ENCODE measurements at regions not wholly inside any gene's neighbourhood (a gene's known extent, or its start where the extent isn't known, plus 50 kb on each side); places are given as distances from the start of the nearest gene placed in this dataset.
"Not testable (repeated sequence)": the region's sequence is repeated elsewhere in the genome, so short reads cannot be mapped to it uniquely, and the experiment has no call there.

DNA sequence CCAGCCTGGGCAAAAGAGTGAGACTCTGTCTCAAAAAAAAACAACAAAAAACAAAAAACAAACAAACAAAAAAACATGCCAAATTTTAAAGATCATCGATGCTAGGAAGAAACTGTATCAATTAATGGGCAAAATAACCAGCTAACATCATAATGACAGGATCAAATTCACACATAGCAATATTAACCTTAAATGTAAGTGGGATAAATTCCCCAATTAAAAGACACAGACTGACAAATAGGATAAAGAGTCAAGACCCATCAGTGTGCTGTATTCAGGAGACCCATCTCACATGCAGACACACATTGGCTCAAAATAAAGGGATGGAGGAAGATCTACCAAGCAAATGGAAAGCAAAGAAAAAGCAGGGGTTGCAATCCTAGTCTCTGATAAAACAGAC lies 88.4 kb upstream of the TERB2 start:
- H3K27ac Mint-ChIP-seq; H3K4me3 ChIP-seq (ENCODE audit: control extremely low read depth in 1 of 5, extremely low read depth in 1 of 5, insufficient read depth in 1 of 5, low read depth in 2 of 5, low read length in 4 of 5); POLR2A ChIA-PET; H3K27me3 Mint-ChIP-seq; H3K9ac ChIP-seq (ENCODE audit: low read length); H3K9me3 Mint-ChIP-seq (ENCODE audit: insufficient read depth); H3K36me3 ChIP-seq (replicated peaks in 1 of 2; ENCODE audit: control extremely low read depth in 1 of 2, control insufficient read depth in 1 of 2, extremely low read depth in 1 of 2, insufficient read depth in 2 of 2, low read length in 1 of 2); H3K27me3 ChIP-seq (replicated peaks in 1 of 4; ENCODE audit: control extremely low read depth in 1 of 4, control insufficient read depth in 3 of 4, insufficient read depth in 4 of 4, low read length in 3 of 4); H3K27ac ChIP-seq (ENCODE audit: low read length in 2 of 2); CTCF ChIA-PET; H3K79me2 ChIP-seq (ENCODE audit: control insufficient read depth, insufficient read depth, low read length); H3K4me1 Mint-ChIP-seq; H2AFZ ChIP-seq (ENCODE audit: insufficient read depth, low read depth, low read length, poor library complexity, severe bottlenecking); DNase-seq; H3K9me3 ChIP-seq (ENCODE audit: control extremely low read depth in 1 of 3, control insufficient read depth in 2 of 3, insufficient read depth in 1 of 3, low read length in 2 of 3); H4K20me1 ChIP-seq (ENCODE audit: control insufficient read depth, insufficient read depth, low read length, poor library complexity, severe bottlenecking); intact Hi-C loops (cut with micrococcal nuclease); H3K4me1 ChIP-seq (ENCODE audit: control insufficient read depth in 2 of 2, insufficient read depth in 2 of 2, low read length in 2 of 2); H3K4me3 Mint-ChIP-seq; H3K4me2 ChIP-seq (replicated peaks; ENCODE audit: low read depth, low read length, poor library complexity, severe bottlenecking); ATAC-seq (ENCODE audit: low read depth): not testable (repeated sequence)
- WGBS (ENCODE audit: insufficient coverage): no CpG with 5 or more reads among the region's 1 CpG

DNA sequence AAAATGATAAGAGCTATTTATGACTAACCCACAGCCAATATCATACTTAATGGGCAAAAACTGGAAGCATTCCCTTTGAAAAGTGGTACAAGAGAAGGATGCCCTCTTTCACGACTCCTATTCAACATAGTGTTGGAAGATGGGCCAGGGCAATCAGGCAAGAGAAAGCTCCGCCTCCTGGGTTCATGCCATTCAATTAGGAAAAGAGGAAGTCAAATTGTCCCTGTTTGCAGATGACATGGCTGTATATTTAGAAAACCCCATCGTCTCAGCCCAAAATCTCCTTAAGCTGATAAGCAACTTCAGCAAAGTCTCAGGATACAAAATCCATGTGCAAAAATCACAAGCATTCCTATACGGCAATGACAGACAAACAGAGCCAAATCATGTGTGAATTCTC lies 86.4 kb upstream of the TERB2 start:
- H3K27ac ChIP-seq (ENCODE audit: low read length in 2 of 2); H3K27me3 ChIP-seq (replicated peaks in 1 of 4; ENCODE audit: control extremely low read depth in 1 of 4, control insufficient read depth in 3 of 4, insufficient read depth in 4 of 4, low read length in 3 of 4); H3K9ac ChIP-seq (ENCODE audit: low read length); H3K4me1 Mint-ChIP-seq; H3K9me3 ChIP-seq (ENCODE audit: control extremely low read depth in 1 of 3, control insufficient read depth in 2 of 3, insufficient read depth in 1 of 3, low read length in 2 of 3); DNase-seq; CTCF ChIA-PET; H3K36me3 ChIP-seq (replicated peaks in 1 of 2; ENCODE audit: control extremely low read depth in 1 of 2, control insufficient read depth in 1 of 2, extremely low read depth in 1 of 2, insufficient read depth in 2 of 2, low read length in 1 of 2); H3K79me2 ChIP-seq (ENCODE audit: control insufficient read depth, insufficient read depth, low read length); POLR2A ChIA-PET; H3K4me1 ChIP-seq (ENCODE audit: control insufficient read depth in 2 of 2, insufficient read depth in 2 of 2, low read length in 2 of 2); H3K27ac Mint-ChIP-seq; H2AFZ ChIP-seq (ENCODE audit: insufficient read depth, low read depth, low read length, poor library complexity, severe bottlenecking); H3K27me3 Mint-ChIP-seq; H3K4me3 Mint-ChIP-seq; H3K9me3 Mint-ChIP-seq (ENCODE audit: insufficient read depth); intact Hi-C loops (cut with micrococcal nuclease); H3K4me3 ChIP-seq (ENCODE audit: control extremely low read depth in 1 of 5, extremely low read depth in 1 of 5, insufficient read depth in 1 of 5, low read depth in 2 of 5, low read length in 4 of 5); ATAC-seq (ENCODE audit: low read depth); H3K4me2 ChIP-seq (replicated peaks; ENCODE audit: low read depth, low read length, poor library complexity, severe bottlenecking); H4K20me1 ChIP-seq (ENCODE audit: control insufficient read depth, insufficient read depth, low read length, poor library complexity, severe bottlenecking): not testable (repeated sequence)
- no CpG with 5 or more reads among the region's 4 CpGs for WGBS (ENCODE audit: insufficient coverage)

DNA sequence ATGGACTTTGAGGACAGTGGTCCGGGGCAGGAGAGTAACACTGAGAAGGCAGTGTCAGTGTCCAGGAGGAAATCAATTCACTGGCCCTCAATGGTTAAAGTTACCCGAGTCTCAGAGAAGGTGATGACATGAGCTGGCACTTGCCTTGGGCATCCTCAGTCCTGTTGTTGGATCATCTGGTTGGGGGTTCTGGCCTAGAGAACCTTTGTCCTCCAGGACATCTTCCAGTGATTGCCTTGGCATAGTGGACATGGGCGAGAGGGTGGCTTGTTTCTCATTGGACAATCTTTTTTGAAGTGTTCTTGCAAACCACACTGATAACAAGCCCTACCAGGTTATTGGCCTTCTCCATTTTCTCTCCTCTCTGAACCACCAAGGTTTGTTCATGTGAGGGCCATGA lies 83.4 kb upstream of the TERB2 start:
- intact Hi-C loops (cut with micrococcal nuclease): no loop called here
- Mint-ChIP-seq H3K27ac (no peak overlapping the region), H3K9me3 (ENCODE audit: insufficient read depth) (peaks cover 5% of the 10 kb centered on the region), H3K4me1 (no peaks in the 10 kb centered on the region), H3K27me3 (no peaks in the 10 kb centered on the region), H3K4me3 (no peak overlapping the region)
- POLR2A ChIA-PET: no interaction called here
- ATAC-seq (ENCODE audit: low read depth): no peak
- Histone ChIP-seq H3K36me3 (replicated peaks in 1 of 2; ENCODE audit: control extremely low read depth in 1 of 2, control insufficient read depth in 1 of 2, extremely low read depth in 1 of 2, insufficient read depth in 2 of 2, low read length in 1 of 2) (no peaks in the 10 kb centered on the region), H3K4me3 (ENCODE audit: control extremely low read depth in 1 of 5, extremely low read depth in 1 of 5, insufficient read depth in 1 of 5, low read depth in 2 of 5, low read length in 4 of 5) (no peak overlapping the region), H3K4me1 (ENCODE audit: control insufficient read depth in 2 of 2, insufficient read depth in 2 of 2, low read length in 2 of 2) (no peaks in the 10 kb centered on the region), H2AFZ (ENCODE audit: insufficient read depth, low read depth, low read length, poor library complexity, severe bottlenecking) (no peak overlapping the region), H3K9me3 (ENCODE audit: control extremely low read depth in 1 of 3, control insufficient read depth in 2 of 3, insufficient read depth in 1 of 3, low read length in 2 of 3) (peaks cover 0 to 22% (median 21%) of the 10 kb centered on the region in 3 donors), H3K27ac (ENCODE audit: low read length in 2 of 2) (no peak overlapping the region), H3K27me3 (replicated peaks in 1 of 4; ENCODE audit: control extremely low read depth in 1 of 4, control insufficient read depth in 3 of 4, insufficient read depth in 4 of 4, low read length in 3 of 4) (no peaks in the 10 kb centered on the region), H4K20me1 (ENCODE audit: control insufficient read depth, insufficient read depth, low read length, poor library complexity, severe bottlenecking) (no peaks in the 10 kb centered on the region), H3K9ac (ENCODE audit: low read length) (no peak overlapping the region), H3K4me2 (replicated peaks; ENCODE audit: low read depth, low read length, poor library complexity, severe bottlenecking) (no peak overlapping the region), H3K79me2 (ENCODE audit: control insufficient read depth, insufficient read depth, low read length) (no peaks in the 10 kb centered on the region)
- WGBS (ENCODE audit: insufficient coverage): 91% methylated on average over 3 of the region's 3 CpGs
- CTCF ChIA-PET: no interaction called here
- no peak for TF ChIP-seq EZH2 (IDR thresholded peaks at IDR 0.05; ENCODE audit: borderline replicate concordance, insufficient read depth, low read depth, low read length, poor library complexity, severe bottlenecking)
- TF ChIP-seq, protein P1, sequence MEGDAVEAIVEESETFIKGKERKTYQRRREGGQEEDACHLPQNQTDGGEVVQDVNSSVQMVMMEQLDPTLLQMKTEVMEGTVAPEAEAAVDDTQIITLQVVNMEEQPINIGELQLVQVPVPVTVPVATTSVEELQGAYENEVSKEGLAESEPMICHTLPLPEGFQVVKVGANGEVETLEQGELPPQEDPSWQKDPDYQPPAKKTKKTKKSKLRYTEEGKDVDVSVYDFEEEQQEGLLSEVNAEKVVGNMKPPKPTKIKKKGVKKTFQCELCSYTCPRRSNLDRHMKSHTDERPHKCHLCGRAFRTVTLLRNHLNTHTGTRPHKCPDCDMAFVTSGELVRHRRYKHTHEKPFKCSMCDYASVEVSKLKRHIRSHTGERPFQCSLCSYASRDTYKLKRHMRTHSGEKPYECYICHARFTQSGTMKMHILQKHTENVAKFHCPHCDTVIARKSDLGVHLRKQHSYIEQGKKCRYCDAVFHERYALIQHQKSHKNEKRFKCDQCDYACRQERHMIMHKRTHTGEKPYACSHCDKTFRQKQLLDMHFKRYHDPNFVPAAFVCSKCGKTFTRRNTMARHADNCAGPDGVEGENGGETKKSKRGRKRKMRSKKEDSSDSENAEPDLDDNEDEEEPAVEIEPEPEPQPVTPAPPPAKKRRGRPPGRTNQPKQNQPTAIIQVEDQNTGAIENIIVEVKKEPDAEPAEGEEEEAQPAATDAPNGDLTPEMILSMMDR (IDR thresholded peaks at IDR 0.05): no peak
- DNase-seq: no peak

All from B cell (primary cell).